GM18502 (cell line): ENCODE measurements at regions not wholly inside any gene's neighbourhood (a gene's known extent, or its start where the extent isn't known, plus 50 kb on each side); places are given as distances from the start of the nearest gene placed in this dataset.

Experiments used
- ATAC-seq: cut with Tn5 transposase; IDR thresholded peaks from one replicate; pipeline ENCODE4 v1.9.1; 2021; ENCODE audit warnings: mild to moderate bottlenecking; ENCODE audit not compliant: unreplicated experiment, poor library complexity

DNA sequence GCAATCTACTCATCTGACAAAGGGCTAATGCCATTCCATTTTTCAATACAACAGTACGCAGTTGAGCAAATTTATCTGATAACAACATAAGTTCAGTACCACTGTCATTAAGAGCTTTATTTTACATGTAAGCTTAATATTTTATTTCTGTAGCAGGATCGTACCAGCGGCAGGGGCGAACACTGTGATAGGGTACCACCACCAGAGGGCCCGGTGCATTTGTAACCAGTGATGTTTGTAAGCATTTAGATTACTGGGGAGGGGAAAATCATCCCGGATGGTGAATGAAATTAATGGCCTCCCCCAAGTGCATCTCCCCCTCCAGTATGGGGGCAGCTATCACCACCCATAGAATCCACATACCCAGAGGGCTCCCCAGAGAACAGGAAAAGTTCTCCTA is 179.0 kb downstream of the ADGRA3 start:
- no peak for ATAC-seq

DNA sequence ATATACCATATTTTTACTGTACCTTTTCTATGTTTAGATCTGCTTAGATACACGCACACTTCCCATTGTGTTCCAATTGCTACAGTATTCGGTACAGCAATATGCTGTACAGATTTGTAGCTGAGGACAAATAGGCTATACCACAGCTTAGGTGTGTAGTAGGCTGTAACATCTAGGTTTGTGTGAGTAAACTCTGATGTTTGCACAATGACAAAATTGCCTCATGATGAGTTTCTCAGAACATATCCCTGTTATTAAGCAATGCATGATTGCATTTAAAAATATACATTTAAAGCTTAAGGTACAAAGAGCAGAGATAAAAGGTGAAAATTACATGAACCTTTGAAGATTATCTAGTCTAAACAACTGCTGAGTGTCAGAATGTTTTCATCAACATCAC is 181.7 kb downstream of the ADGRA3 start:
- no peak for ATAC-seq

DNA sequence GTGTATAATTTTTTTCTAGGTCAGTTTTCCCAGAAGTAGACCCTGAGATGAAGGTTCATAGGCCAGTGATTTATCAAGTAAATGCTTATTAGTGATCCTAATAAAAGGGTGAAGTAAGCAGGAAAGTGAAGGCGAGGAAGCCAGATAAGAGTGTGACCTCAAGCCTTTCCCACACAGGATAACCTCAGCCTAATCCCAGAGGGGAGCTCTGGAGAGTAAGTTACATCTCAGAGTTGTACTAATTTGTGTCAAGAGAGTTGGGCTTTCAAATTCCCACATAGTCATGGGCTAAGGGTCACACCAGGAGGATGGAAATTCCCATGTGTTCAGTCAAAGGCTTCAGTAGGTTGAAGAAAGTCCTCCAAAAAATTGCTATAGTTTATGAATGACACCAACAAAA is 191.4 kb downstream of the ADGRA3 start:
- no peak for ATAC-seq

GRCh38 chr4:22323691-22324090 is 192.2 kb downstream of the ADGRA3 start:
- ATAC-seq, result no peak

DNA sequence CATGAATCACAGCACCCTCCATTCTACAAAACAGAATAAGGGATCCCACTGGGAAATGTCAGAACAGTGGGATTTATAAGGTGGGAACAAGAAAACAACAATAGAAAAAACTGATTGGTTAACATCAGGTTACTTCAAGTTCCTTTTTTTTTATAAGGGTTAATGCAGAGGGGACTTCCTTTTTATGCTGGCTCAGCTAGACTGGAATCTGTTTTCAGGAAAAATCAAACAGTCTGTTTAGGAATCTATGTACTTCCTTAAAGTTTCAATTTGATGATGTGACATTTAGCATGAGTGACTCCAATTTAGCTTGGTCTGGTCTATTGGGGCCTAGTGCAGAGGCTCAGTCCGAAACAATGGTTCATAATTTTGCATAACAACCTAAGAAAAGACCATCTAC is 192.9 kb downstream of the ADGRA3 start:
- no peak for ATAC-seq

DNA sequence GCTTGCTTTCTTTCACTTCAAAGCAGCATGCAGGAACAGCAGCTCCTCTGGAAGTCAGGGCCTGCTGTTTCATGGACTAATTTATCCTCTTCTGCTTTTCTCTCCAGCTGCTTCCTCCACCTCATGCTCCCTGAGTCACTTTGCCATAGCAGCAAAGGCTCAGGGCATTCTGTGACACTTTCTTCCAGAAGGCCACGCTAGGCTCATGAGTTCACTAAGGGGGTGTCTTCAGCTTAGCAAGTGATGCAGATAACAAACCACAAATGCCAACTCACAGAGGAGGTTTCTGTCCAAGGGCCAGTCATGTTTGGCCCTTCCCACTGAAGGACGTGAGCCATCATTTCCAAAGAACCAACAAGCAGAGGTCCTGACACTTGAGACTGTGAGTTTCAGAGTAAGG is 200.2 kb downstream of the ADGRA3 start:
- no peak for ATAC-seq

DNA sequence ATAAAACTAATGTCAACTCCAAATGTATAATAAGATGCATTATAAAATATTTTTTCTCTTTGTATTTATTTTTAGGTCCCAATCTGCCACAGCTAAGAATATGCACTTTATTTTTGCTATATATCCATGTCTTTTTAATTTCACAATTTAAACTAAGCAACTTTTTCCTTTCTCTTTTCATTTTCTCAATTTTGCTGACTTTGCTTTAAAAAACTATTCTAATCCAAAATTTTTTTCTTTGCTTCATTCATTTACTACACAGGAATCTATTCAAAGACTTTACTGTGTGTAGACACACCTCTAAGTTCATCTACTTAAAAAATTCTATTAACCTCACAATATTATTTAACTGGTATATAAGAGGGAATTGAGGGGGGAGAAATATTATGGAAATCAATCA is 201.9 kb downstream of the ADGRA3 start:
- ATAC-seq, result no peak

DNA sequence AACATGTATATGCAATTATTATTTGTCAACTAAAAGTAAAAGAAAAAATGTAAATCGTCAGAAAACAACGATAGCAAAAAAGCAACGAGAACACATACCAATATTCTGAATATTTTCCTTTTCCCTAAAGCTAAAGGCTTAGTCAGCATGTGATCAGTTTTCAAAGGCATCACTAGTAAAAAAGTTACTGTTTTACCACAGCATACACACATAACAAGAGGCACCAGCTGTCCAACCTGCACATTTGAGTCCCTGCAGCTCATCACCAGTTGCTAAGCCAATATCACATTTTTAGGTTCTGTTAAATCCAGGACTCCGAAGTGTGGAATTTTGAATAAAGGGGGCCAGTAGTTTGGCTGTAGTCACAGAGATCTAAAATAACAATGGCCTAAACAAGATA is 203.8 kb downstream of the ADGRA3 start:
- ATAC-seq, result no peak

GRCh38 chr4:22301253-22301652 is 214.6 kb downstream of the ADGRA3 start:
- ATAC-seq, result no peak

DNA sequence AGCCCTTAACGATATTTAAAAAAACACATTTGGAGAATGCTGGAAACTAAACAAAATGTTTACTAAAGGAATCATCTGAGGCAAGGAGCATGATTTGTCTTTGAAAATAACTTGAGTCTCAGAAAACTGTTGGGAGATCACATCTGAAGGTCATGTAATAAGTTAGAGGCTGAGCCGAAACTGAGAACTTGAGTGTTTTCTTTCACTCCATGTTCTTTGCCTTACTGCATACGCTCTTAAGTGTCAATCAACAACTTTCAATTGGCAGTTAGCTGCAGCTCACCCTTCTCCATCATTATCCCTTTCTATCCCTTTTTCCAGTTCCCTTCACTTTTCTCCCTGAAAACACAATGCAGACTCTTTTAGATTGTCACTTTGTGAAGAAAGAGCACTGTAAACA is 216.2 kb downstream of the ADGRA3 start:
- ATAC-seq, result no peak

- ATAC-seq, result no peak
These were observed 228.2 kb downstream of the ADGRA3 start for GRCh38 chr4:22287631-22288030.

GRCh38 chr4:22268350-22269025 is 247.4 kb downstream of the ADGRA3 start:
- ATAC-seq, result no peak

GRCh38 chr4:22264261-22264660 is 251.6 kb downstream of the ADGRA3 start:
- ATAC-seq, result no peak

DNA sequence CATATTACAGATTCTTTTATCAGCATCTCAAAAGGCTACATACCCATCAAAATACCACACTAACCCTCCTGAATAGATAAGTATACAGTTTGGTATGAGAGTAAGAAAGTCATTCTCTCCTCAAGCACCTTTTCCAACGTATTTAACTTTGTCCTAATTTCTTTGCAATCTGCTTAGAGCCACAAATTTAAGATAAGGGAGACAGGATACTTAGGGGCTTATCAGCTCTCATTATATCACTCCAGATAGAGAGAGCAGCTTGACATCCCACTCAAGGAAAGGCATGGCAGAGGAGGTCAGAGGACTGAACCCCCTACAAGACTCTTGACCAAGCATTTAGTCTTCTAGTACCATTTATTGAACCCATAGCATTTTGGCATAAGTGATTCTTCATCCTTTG is 262.4 kb downstream of the ADGRA3 start:
- ATAC-seq, result no peak

DNA sequence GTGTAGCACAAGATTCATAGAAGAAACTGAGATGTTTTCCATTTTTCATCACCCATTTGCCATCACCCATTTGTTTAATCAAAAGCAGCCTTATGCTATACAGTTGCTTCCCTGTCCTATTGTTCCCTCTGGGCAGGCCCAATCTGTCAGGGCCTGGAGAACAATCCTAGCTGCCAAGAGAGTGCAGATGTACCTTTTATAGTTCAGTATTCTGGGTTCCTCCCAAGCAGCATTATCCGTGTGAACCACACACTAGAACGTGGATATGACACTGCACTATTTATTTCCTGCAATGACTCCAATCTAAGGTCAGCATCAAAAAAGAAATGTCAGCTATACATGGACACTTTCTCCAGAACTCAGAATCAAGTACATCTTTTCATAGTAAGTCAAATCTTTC is 269.0 kb downstream of the ADGRA3 start:
- ATAC-seq, result no peak

DNA sequence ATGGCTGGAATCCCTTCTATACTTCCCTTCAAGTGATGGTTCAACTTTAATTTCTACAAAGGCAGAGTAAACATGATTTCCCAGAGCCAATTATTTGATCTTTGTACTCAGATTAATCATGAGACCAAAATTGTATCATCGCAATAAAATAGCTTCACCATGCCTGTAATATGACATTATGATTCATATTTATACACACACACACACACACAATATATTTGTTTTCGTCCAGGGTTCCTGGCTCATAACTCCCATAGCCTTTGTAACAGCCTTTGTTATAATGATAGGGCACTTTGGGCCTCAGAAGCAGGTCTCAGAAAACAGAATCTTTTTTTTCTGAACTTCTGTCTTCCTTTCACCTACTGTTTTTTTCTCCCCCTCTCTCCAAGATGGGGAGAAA is 270.6 kb downstream of the ADGRA3 start:
- ATAC-seq, result no peak

DNA sequence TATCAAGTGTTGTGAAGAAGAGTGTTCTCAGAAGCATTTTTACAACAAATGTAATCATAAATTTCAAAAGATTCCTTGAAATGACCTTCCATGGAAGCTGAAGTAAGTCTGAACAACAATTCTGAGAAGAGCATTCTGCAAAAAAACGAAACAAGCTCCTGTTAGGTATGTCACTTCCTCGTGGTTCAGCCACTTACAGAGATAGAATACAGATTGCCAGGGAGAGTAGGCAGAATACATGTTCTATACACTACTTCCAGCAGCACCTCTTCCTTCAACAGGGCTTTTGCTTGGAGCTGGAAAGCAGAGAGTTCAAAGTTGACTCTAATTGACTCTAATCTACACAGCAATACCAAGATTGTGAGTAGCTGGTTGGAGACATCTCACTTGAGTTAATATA is 274.5 kb downstream of the ADGRA3 start:
- ATAC-seq, result no peak

DNA sequence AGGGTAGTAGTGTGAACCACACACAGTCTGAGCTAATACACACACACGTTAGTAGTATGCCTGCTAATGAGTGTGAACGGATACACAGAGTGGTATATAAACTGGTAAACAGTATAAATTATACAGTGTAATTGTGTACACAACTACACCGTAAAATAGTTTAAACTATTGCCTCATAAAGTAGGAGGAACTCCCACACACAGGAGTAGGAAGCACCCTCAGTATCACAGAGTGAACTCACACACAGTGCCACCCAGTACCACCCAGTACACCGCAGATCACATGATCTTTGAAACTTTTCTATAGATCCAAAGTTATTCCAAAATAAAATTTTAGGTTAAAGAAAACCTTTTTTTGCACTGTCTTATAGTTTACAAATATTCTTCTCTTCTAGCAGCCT is 275.1 kb downstream of the ADGRA3 start:
- ATAC-seq, result no peak

DNA sequence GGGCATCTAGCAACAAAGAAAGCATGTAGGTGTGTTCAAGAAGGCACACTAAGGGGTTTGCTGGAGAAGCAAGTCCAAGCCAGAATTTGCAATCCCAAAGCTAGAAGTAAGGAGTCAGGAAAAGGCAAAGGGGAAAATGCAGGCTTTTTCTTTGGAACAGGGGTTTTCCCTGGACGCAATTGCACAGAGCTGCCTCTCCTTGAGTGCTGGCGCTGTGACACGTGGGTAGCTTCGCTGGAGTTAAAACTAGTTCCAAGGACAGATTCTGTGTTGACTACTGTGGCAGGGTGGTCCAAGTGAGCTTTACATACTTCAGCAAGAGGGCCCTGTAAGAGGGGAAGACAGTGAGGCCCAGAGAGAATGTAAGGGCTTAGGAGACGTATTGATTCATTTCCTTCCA is 277.1 kb downstream of the ADGRA3 start:
- ATAC-seq, result no peak

DNA sequence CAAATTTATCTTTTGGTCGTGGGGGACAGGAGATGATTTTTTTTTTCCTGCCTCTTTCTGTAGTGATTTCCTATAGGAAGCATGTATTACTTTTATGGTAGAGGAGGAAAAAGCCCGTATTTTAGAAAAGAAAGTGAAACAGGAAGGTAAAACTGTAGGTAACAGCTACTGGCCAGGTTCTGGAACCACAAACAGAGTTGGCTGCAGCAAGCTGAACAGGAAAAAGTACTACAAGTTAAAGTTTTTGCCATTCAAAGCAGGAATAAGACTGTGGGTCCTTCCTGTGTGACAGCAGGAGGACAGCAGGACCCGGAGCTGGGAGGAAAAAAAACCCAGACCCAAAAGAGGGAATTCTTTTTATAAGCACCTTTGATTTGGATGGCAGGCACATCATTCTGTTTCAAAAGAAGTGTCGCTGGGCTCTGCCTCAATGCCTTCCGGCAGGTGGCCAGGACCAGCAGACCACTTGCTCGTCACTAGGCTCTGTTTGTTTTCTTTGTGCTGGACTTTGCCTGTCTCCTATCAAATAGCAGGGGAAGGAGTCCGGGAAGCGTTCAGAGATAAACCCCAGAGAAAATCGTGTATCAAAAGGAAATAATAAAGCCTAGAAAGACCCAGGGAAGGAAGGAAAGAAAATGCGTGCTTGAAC is 277.9 kb downstream of the ADGRA3 start:
- ATAC-seq, result no peak

DNA sequence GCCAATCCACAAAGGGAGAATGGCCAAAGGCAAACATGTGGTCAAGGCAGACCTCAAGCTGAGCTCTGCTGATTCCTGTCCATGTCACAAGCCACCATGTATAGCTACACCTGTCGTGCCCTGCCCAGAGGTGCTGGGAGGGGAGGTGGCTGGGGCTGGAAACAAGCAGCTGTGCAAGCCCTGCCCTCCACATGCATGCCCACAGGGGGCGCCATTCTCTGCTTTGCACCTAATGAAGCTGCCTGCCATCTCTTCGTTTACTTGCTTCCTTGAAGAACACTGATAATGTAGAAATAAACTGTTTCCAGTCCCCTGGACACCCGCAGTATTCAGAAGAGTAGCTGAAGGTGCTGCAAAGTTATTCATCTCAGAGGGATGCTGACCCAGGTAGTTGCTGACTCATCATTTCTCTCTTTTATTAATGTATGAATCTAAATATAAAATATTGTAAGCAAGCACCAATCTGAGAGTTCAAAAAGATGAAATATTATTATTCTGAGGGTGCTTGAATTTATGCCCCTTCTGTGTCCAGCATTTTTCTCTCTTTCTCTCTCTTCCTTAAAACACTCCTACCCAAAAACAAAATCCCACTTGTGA is 278.6 kb downstream of the ADGRA3 start:
- ATAC-seq, result no peak

DNA sequence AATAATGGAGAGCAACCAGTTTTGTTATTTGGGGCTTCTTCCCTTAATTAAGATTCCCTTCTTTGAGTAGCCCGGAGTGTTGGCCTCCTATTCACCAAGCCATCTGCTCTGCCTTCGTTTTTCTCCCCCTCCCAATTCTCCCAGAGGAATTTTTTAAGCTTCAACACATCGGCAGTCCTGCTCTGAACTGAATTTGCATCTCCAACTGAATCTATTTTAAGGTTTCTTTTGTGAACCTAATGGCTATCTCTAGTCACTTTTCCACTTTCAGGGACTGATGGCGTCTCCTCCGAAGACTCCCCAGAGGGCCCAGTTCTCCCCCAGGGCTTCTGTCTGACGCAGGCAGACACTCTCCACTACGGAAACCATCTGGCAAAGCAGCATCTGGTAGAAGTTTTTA is 280.2 kb downstream of the ADGRA3 start:
- no peak for ATAC-seq
